DND-41 (cell line): ENCODE measurements at regions not wholly inside any gene's neighbourhood (a gene's known extent, or its start where the extent isn't known, plus 50 kb on each side); places are given as distances from the start of the nearest gene placed in this dataset.

Experiments used
- CTCF ChIP-seq: IDR thresholded peaks from 2 replicates; pipeline ENCODE4 v1.5.1; 2012; ENCODE audit warnings: borderline replicate concordance, low read length, moderate library complexity, mild to moderate bottlenecking; ENCODE audit not compliant: poor library complexity, severe bottlenecking; ENCODE audit errors: extremely low read depth
- EZH2 ChIP-seq: IDR thresholded peaks from 3 replicates; pipeline ENCODE4 v1.6.1; 2012; ENCODE audit warnings: borderline replicate concordance, low read depth, mild to moderate bottlenecking, moderate library complexity, low read length, inconsistent platforms; ENCODE audit not compliant: severe bottlenecking

DNA sequence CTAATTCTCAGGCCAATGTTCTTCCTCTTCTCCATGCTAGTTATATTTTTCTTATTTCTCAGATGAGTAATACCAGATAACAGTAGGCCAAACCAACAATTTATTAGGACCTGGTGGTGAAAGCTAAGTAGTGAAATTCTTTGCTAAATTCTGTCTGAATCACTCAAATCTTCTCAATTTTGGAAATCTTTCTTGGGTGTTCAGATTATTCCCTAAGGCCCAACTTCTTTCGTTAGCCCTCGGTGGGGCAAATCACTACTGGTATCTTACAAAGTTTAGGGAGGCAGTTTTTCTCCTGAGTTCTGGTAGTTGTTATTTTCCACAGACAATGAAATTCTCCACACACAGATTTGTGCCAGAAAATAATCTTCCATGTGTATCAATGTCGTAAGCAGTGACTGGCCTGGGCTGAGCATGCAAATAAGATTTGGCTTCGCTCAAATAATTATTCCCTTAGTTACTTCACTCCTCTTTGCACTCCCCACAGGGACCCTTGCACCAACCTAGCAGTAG, 443.5 kb upstream of the SLC14A2 start:
- TF ChIP-seq CTCF (no peak), EZH2 (no peak)
